ENCODE measurements at regions not wholly inside any gene's neighbourhood (a gene's known extent, or its start where the extent isn't known, plus 50 kb on each side); places are given as distances from the start of the nearest gene placed in this dataset.

- no peak for TF ChIP-seq CTCF (IDR thresholded peaks at IDR 0.05; ENCODE audit: low read depth, low read length, missing control alignments)
- no peak for DNase-seq (ENCODE audit: extremely low read depth, low read depth)
- no peak overlapping the region for H3K4me3 ChIP-seq (replicated peaks; ENCODE audit: low read depth, low read length)
Observed at GRCh38 chr9:534886-535285, 306.6 kb upstream of the DMRT1 start.

- no peak overlapping the region for H3K4me3 ChIP-seq (replicated peaks; ENCODE audit: low read depth, low read length)
- TF ChIP-seq CTCF (IDR thresholded peaks at IDR 0.05; ENCODE audit: low read depth, low read length, missing control alignments): no peak
- no peak for DNase-seq (ENCODE audit: extremely low read depth, low read depth)
Observed at GRCh38 chr9:535356-535755, 306.1 kb upstream of the DMRT1 start.

- DNase-seq (ENCODE audit: extremely low read depth, low read depth): no peak
- no peak for TF ChIP-seq CTCF (IDR thresholded peaks at IDR 0.05; ENCODE audit: low read depth, low read length, missing control alignments)
- no peak overlapping the region for H3K4me3 ChIP-seq (replicated peaks; ENCODE audit: low read depth, low read length)
Observed at GRCh38 chr9:536597-537511, 304.6 kb upstream of the DMRT1 start.

- no peak for TF ChIP-seq CTCF (IDR thresholded peaks at IDR 0.05; ENCODE audit: low read depth, low read length, missing control alignments)
- H3K4me3 ChIP-seq (replicated peaks; ENCODE audit: low read depth, low read length): no peak overlapping the region
- DNase-seq (ENCODE audit: extremely low read depth, low read depth): no peak
Observed at GRCh38 chr9:543478-543877, 298.0 kb upstream of the DMRT1 start.

- no peak for DNase-seq (ENCODE audit: extremely low read depth, low read depth)
- no peak overlapping the region for H3K4me3 ChIP-seq (replicated peaks; ENCODE audit: low read depth, low read length)
- TF ChIP-seq CTCF (IDR thresholded peaks at IDR 0.05; ENCODE audit: low read depth, low read length, missing control alignments): no peak
Observed at GRCh38 chr9:545480-545879, 296.0 kb upstream of the DMRT1 start.

GRCh38 chr9:546235-546634 lies 295.3 kb upstream of the DMRT1 start:
- H3K4me3 ChIP-seq (replicated peaks; ENCODE audit: low read depth, low read length): no peak overlapping the region
- no peak for TF ChIP-seq CTCF (IDR thresholded peaks at IDR 0.05; ENCODE audit: low read depth, low read length, missing control alignments)
- DNase-seq (ENCODE audit: extremely low read depth, low read depth): no peak
